ENCODE measurements at regions not wholly inside any gene's neighbourhood (a gene's known extent, or its start where the extent isn't known, plus 50 kb on each side); places are given as distances from the start of the nearest gene placed in this dataset.
"Not testable (repeated sequence)": the region's sequence is repeated elsewhere in the genome, so short reads cannot be mapped to it uniquely, and the experiment has no call there.

- DNase-seq, result no peak
Observed at GRCh38 chr19:30066781-30067759, 125.0 kb downstream of the URI1 start.

GRCh38 chr19:30067956-30068506 is 126.0 kb downstream of the URI1 start:
- DNase-seq, result not testable (repeated sequence)

- no peak for DNase-seq
Observed at GRCh38 chr19:30068528-30069395, 126.7 kb downstream of the URI1 start.

GRCh38 chr19:30069535-30070197 is 127.6 kb downstream of the URI1 start:
- no peak for DNase-seq

GRCh38 chr19:30070198-30070967 is 128.3 kb downstream of the URI1 start:
- DNase-seq, result no peak

GRCh38 chr19:30070968-30071632 is 129.1 kb downstream of the URI1 start:
- DNase-seq, result peak; percentile 4

GRCh38 chr19:30071871-30072270 is 129.8 kb downstream of the URI1 start:
- DNase-seq, result no peak

- no peak for DNase-seq
Observed at GRCh38 chr19:30073152-30074000, 131.3 kb downstream of the URI1 start.

GRCh38 chr19:30074096-30074495 is 132.1 kb downstream of the URI1 start:
- no peak for DNase-seq

GRCh38 chr19:30074741-30075715 is 133.0 kb downstream of the URI1 start:
- DNase-seq, result no peak

- DNase-seq, result no peak
Observed at GRCh38 chr19:30076101-30076551, 134.1 kb downstream of the URI1 start.

GRCh38 chr19:30076751-30077670 is 135.0 kb downstream of the URI1 start:
- no peak for DNase-seq

GRCh38 chr19:30077851-30078355 is 135.9 kb downstream of the URI1 start:
- no peak for DNase-seq

- DNase-seq, result no peak
Observed at GRCh38 chr19:30078381-30078910, 136.4 kb downstream of the URI1 start.

- no peak for DNase-seq
Observed at GRCh38 chr19:30079200-30079599, 137.2 kb downstream of the URI1 start.

GRCh38 chr19:30082168-30082567 is 140.1 kb downstream of the URI1 start:
- DNase-seq, result no peak

- no peak for DNase-seq
Observed at GRCh38 chr19:30082611-30083010, 140.6 kb downstream of the URI1 start.

Data from NCI-H1092 (cell line).